Testis (tissue), 2 donors: ENCODE measurements at regions not wholly inside any gene's neighbourhood (a gene's known extent, or its start where the extent isn't known, plus 50 kb on each side); places are given as distances from the start of the nearest gene placed in this dataset.

Experiments
- CTCF ChIP-seq, 3 experiments: fragments of 450-650 bp in 2 of 3; fragments of 200-600 bp in 1 of 3; sonication (generic) in 1 of 3; IDR thresholded peaks; one replicate each; pipeline ENCODE4 v1.5.1; 2016 to 2019; ENCODE audit warnings: antibody characterized with exemption in 3 of 3, mild to moderate bottlenecking in 2 of 3, moderate library complexity in 1 of 3
- POLR2A ChIP-seq: fragments of 450-650 bp; IDR thresholded peaks from one replicate; pipeline ENCODE4 v1.6.1; 2017; ENCODE audit warnings: antibody characterized with exemption, mild to moderate bottlenecking, moderate library complexity

DNA sequence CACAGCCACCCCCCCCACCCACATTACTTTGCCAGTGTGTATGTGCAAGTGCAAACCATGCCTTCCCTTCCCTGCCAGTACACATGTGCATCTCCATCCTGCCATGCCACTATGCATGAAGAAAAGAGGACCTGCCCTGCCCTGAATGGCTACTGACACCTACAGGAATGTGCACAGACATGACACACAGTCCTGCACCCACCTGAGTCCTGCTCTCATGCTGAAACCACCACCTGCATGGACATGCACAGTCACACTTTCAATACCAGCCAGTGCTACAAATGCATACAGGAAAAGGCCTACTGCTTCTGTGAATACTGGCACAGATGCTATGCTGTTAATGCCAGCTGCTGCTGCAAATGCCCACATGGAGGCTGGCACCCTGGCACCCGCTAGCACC lies 334.4 kb upstream of the DLGAP1 start:
- no peak for TF ChIP-seq CTCF (IDR thresholded peaks at IDR 0.05)
- no peak for TF ChIP-seq POLR2A
